Esophagus muscularis mucosa (tissue), 4 donors: ENCODE measurements at regions not wholly inside any gene's neighbourhood (a gene's known extent, or its start where the extent isn't known, plus 50 kb on each side); places are given as distances from the start of the nearest gene placed in this dataset.

Experiments
- EP300 ChIP-seq: sonication (generic); formaldehyde crosslinking; IDR thresholded peaks from one replicate; pipeline ENCODE4 v1.6.1; 2017; ENCODE audit warnings: antibody characterized with exemption
- POLR2A ChIP-seq: fragments of 450-650 bp; IDR thresholded peaks from one replicate; pipeline ENCODE4 v1.6.1; 2017; ENCODE audit warnings: antibody characterized with exemption, moderate library complexity, mild to moderate bottlenecking, low read depth
- POLR2AphosphoS5 ChIP-seq, 2 donors: sonication (generic); formaldehyde crosslinking; IDR thresholded peaks; one replicate each; pipeline ENCODE4 v1.6.1; 2017; ENCODE audit warnings: antibody characterized with exemption in 2 of 2
- TF ChIP-seq, protein P1 (sequence below), 3 experiments: fragments of 200-600 bp in 2 of 3; fragments of 450-650 bp in 1 of 3; sonication (generic) in 2 of 3; IDR thresholded peaks; one replicate each; pipeline ENCODE4 v1.5.1; 2017 to 2019; ENCODE audit warnings: antibody characterized with exemption in 3 of 3, mild to moderate bottlenecking in 2 of 3, moderate library complexity in 1 of 3

GRCh38 chr12:114936148-114937079 is 252.4 kb upstream of the TBX3 start:
- TF ChIP-seq POLR2A (no peak), POLR2AphosphoS5 (IDR thresholded peaks at IDR 0.05) (no peak), EP300 (no peak)
- TF ChIP-seq, protein P1, sequence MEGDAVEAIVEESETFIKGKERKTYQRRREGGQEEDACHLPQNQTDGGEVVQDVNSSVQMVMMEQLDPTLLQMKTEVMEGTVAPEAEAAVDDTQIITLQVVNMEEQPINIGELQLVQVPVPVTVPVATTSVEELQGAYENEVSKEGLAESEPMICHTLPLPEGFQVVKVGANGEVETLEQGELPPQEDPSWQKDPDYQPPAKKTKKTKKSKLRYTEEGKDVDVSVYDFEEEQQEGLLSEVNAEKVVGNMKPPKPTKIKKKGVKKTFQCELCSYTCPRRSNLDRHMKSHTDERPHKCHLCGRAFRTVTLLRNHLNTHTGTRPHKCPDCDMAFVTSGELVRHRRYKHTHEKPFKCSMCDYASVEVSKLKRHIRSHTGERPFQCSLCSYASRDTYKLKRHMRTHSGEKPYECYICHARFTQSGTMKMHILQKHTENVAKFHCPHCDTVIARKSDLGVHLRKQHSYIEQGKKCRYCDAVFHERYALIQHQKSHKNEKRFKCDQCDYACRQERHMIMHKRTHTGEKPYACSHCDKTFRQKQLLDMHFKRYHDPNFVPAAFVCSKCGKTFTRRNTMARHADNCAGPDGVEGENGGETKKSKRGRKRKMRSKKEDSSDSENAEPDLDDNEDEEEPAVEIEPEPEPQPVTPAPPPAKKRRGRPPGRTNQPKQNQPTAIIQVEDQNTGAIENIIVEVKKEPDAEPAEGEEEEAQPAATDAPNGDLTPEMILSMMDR (IDR thresholded peaks at IDR 0.05), result no peak
